GM12891 (cell line): ENCODE measurements at regions not wholly inside any gene's neighbourhood (a gene's known extent, or its start where the extent isn't known, plus 50 kb on each side); places are given as distances from the start of the nearest gene placed in this dataset.

ENCODE experiments used
- PAX5 ChIP-seq: IDR thresholded peaks from 2 replicates; pipeline ENCODE4 v1.6.1; 2011; ENCODE audit warnings: low read length, moderate library complexity, mild to moderate bottlenecking; ENCODE audit not compliant: insufficient read depth, severe bottlenecking
- POLR2A ChIP-seq: IDR thresholded peaks from 2 replicates; pipeline ENCODE4 v1.6.1; 2011; ENCODE audit warnings: low read depth, low read length, control low read depth
- POLR2AphosphoS5 ChIP-seq: IDR thresholded peaks from 2 replicates; pipeline ENCODE4 v1.6.1; 2011; ENCODE audit warnings: low read depth, low read length, control low read depth
- POU2F2 ChIP-seq: IDR thresholded peaks from 2 replicates; pipeline ENCODE4 v1.6.1; 2011; ENCODE audit warnings: low read depth, mild to moderate bottlenecking, control low read depth, low read length, moderate library complexity
- SPI1 ChIP-seq: IDR thresholded peaks from 2 replicates; pipeline ENCODE4 v1.6.1; 2011; ENCODE audit warnings: low read depth, low read length, control low read depth
- TAF1 ChIP-seq: IDR thresholded peaks from 2 replicates; pipeline ENCODE4 v1.6.1; 2011; ENCODE audit warnings: low read depth, low read length, control low read depth

- TF ChIP-seq TAF1: no peak
- TF ChIP-seq POLR2A: no peak
- TF ChIP-seq POLR2AphosphoS5: no peak
- TF ChIP-seq SPI1: no peak
- TF ChIP-seq PAX5: no peak
- TF ChIP-seq POU2F2: no peak
Measured at GRCh38 chr1:173424782-173425407, 52.2 kb upstream of the PRDX6 start.
